ENCODE measurements at regions not wholly inside any gene's neighbourhood (a gene's known extent, or its start where the extent isn't known, plus 50 kb on each side); places are given as distances from the start of the nearest gene placed in this dataset.

GRCh38 chrY:8327708-8328354 is 1009.4 kb upstream of the TSPY4 start:
- Histone ChIP-seq H3K9me3 (no peaks in the 10 kb centered on the region), H3K4me3 (no peak overlapping the region), H3K27ac (no peak overlapping the region), H3K36me3 (no peaks in the 10 kb centered on the region), H3K4me1 (no peaks in the 10 kb centered on the region), H3K27me3 (no peaks in the 10 kb centered on the region)
- no peak for TF ChIP-seq POLR2A (IDR thresholded peaks at IDR 0.05)
- TF ChIP-seq CTCF (IDR thresholded peaks at IDR 0.05): no peak
- no peak for DNase-seq

DNA sequence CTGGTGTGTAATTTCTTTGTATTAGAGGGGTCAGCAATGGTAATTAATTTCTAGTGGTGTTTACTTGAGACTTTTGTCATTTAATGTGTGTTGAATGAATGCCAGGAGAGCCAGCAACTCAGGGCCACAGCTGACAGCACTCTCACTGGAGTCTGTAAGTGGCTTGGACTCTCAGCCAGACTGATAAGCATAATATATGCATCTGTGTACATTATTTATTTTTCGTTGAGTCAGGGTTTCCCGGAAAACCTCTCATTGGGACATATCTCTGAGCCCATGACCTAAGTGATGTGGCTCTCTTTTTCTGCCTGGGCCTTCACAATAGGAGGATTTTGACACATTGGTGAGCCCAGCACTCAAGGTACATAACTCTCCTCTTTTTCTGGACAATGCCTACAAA is 1007.8 kb upstream of the TSPY4 start:
- Histone ChIP-seq H3K36me3 (no peaks in the 10 kb centered on the region), H3K4me1 (no peaks in the 10 kb centered on the region), H3K9me3 (no peaks in the 10 kb centered on the region), H3K4me3 (no peak overlapping the region), H3K27me3 (no peaks in the 10 kb centered on the region), H3K27ac (no peak overlapping the region)
- DNase-seq: no peak
- TF ChIP-seq POLR2A (IDR thresholded peaks at IDR 0.05): no peak
- TF ChIP-seq CTCF (IDR thresholded peaks at IDR 0.05): no peak

DNA sequence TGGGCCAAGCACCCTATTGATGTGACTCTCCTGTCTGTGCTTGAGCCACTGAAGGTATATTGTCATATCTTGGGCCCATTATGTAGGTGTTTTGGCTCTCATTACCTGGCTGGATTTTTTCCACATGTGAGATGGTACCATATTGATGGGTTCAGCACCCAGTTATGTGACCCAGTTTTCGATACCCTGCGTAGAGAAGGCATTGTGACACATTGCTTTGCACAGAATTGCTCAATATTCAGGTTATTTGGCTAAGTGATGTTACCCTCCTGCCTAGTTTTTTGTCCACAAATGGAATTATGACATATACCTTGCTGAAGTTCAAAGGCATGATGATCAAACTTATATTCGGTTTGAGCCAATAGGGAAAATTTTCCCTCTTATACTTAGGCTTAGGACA is 1007.3 kb upstream of the TSPY4 start:
- no peak for TF ChIP-seq CTCF (IDR thresholded peaks at IDR 0.05)
- no peak for TF ChIP-seq POLR2A (IDR thresholded peaks at IDR 0.05)
- Histone ChIP-seq H3K4me3 (no peak overlapping the region), H3K36me3 (no peaks in the 10 kb centered on the region), H3K9me3 (no peaks in the 10 kb centered on the region), H3K4me1 (no peaks in the 10 kb centered on the region), H3K27me3 (no peaks in the 10 kb centered on the region), H3K27ac (no peak overlapping the region)
- no peak for DNase-seq

GRCh38 chrY:8333328-8333727 is 1003.9 kb upstream of the TSPY4 start:
- Histone ChIP-seq H3K4me3 (no peak overlapping the region), H3K27me3 (no peaks in the 10 kb centered on the region), H3K36me3 (no peaks in the 10 kb centered on the region), H3K9me3 (no peaks in the 10 kb centered on the region), H3K4me1 (no peaks in the 10 kb centered on the region), H3K27ac (no peak overlapping the region)
- TF ChIP-seq CTCF (IDR thresholded peaks at IDR 0.05) (no peak), POLR2A (IDR thresholded peaks at IDR 0.05) (no peak)
- DNase-seq: no peak

- no peaks in the 10 kb centered on the region for H3K4me1 ChIP-seq
- H3K9me3 ChIP-seq: no peaks in the 10 kb centered on the region
- H3K36me3 ChIP-seq: no peaks in the 10 kb centered on the region
- no peak overlapping the region for H3K27ac ChIP-seq
- TF ChIP-seq POLR2A (IDR thresholded peaks at IDR 0.05) (no peak), CTCF (IDR thresholded peaks at IDR 0.05) (no peak)
- H3K4me3 ChIP-seq: no peak overlapping the region
- no peak for DNase-seq
- no peaks in the 10 kb centered on the region for H3K27me3 ChIP-seq
Observed at GRCh38 chrY:8335299-8335835, 1001.9 kb upstream of the TSPY4 start.

Measured in Peyer's patch (tissue), 4 donors.